Activated T-cell treated with anti-CD3 and anti-CD28 coated beads for 1 hour (primary cell): ENCODE measurements at regions not wholly inside any gene's neighbourhood (a gene's known extent, or its start where the extent isn't known, plus 50 kb on each side); places are given as distances from the start of the nearest gene placed in this dataset.

ENCODE experiments used
- DNase-seq: peaks from one replicate; pipeline ENCODE4 v3.0.0-alpha.2; 2020; ENCODE audit warnings: low read depth

GRCh38 chr2:147057892-147058490, 786.8 kb upstream of the ACVR2A start:
- DNase-seq, result no peak

GRCh38 chr2:147051814-147052213, 793.0 kb upstream of the ACVR2A start:
- DNase-seq, result no peak

GRCh38 chr2:147051248-147051647, 793.6 kb upstream of the ACVR2A start:
- DNase-seq, result no peak

GRCh38 chr2:147049957-147050356, 794.9 kb upstream of the ACVR2A start:
- no peak for DNase-seq

- DNase-seq, result no peak
These were observed 798.4 kb upstream of the ACVR2A start for GRCh38 chr2:147046473-147046872.

- DNase-seq, result peak; percentile 15
These were observed 799.7 kb upstream of the ACVR2A start for GRCh38 chr2:147045113-147045512.

- DNase-seq, result no peak
These were observed 803.7 kb upstream of the ACVR2A start for GRCh38 chr2:147041121-147041494.

- DNase-seq, result no peak
These were observed 804.3 kb upstream of the ACVR2A start for GRCh38 chr2:147040298-147041120.

- no peak for DNase-seq
These were observed 807.8 kb upstream of the ACVR2A start for GRCh38 chr2:147037048-147037447.

GRCh38 chr2:147033044-147033443, 811.8 kb upstream of the ACVR2A start:
- DNase-seq, result no peak

GRCh38 chr2:147031897-147032296, 812.9 kb upstream of the ACVR2A start:
- no peak for DNase-seq

GRCh38 chr2:147030966-147031720, 813.7 kb upstream of the ACVR2A start:
- no peak for DNase-seq

GRCh38 chr2:147027436-147027835, 817.4 kb upstream of the ACVR2A start:
- no peak for DNase-seq

GRCh38 chr2:147026664-147027295, 818.0 kb upstream of the ACVR2A start:
- no peak for DNase-seq

GRCh38 chr2:147025646-147026585, 818.9 kb upstream of the ACVR2A start:
- DNase-seq, result no peak

GRCh38 chr2:147019311-147019710, 825.5 kb upstream of the ACVR2A start:
- no peak for DNase-seq

- DNase-seq, result no peak
These were observed 826.7 kb upstream of the ACVR2A start for GRCh38 chr2:147017951-147018645.

- DNase-seq, result no peak
These were observed 828.6 kb upstream of the ACVR2A start for GRCh38 chr2:147016181-147016580.

- no peak for DNase-seq
These were observed 829.2 kb upstream of the ACVR2A start for GRCh38 chr2:147015591-147015990.

GRCh38 chr2:147013696-147014392, 831.0 kb upstream of the ACVR2A start:
- no peak for DNase-seq
